GM19395 (cell line): ENCODE measurements at regions not wholly inside any gene's neighbourhood (a gene's known extent, or its start where the extent isn't known, plus 50 kb on each side); places are given as distances from the start of the nearest gene placed in this dataset.

Source experiments
- ATAC-seq: cut with Tn5 transposase; IDR thresholded peaks from one replicate; pipeline ENCODE4 v1.9.1; 2021; ENCODE audit warnings: mild to moderate bottlenecking, moderate library complexity; ENCODE audit not compliant: unreplicated experiment

- no peak for ATAC-seq
Observed at GRCh38 chr17:413706-414380, 61.2 kb upstream of the RPH3AL start.

- ATAC-seq = no peak
Observed at GRCh38 chr17:413016-413350, 60.4 kb upstream of the RPH3AL start.

GRCh38 chr17:412211-413015, 59.8 kb upstream of the RPH3AL start:
- no peak for ATAC-seq

- no peak for ATAC-seq
Observed at GRCh38 chr17:411421-412120, 59.0 kb upstream of the RPH3AL start.

GRCh38 chr17:410543-411401, 58.2 kb upstream of the RPH3AL start:
- no peak for ATAC-seq

GRCh38 chr17:409848-410542, 57.4 kb upstream of the RPH3AL start:
- peak; percentile 76 for ATAC-seq

GRCh38 chr17:409308-409847, 56.8 kb upstream of the RPH3AL start:
- ATAC-seq = no peak

GRCh38 chr17:404703-405102, 52.1 kb upstream of the RPH3AL start:
- no peak for ATAC-seq
